Sigmoid colon (tissue), 4 donors: ENCODE measurements at regions not wholly inside any gene's neighbourhood (a gene's known extent, or its start where the extent isn't known, plus 50 kb on each side); places are given as distances from the start of the nearest gene placed in this dataset.

Source experiments
- CTCF ChIP-seq, 4 experiments: fragments of 450-650 bp in 3 of 4; fragments of 200-600 bp in 1 of 4; IDR thresholded peaks; one replicate each; pipeline ENCODE4 v1.5.1; 2016 to 2019; ENCODE audit warnings: antibody characterized with exemption in 4 of 4, mild to moderate bottlenecking in 3 of 4, moderate library complexity in 2 of 4
- POLR2A ChIP-seq, 2 donors: fragments of 450-650 bp; IDR thresholded peaks; one replicate each; pipeline ENCODE4 v1.6.1; 2016; ENCODE audit warnings: antibody characterized with exemption in 2 of 2, mild to moderate bottlenecking in 2 of 2, moderate library complexity in 2 of 2
- POLR2AphosphoS5 ChIP-seq, 4 donors: sonication (generic); formaldehyde crosslinking; IDR thresholded peaks; one replicate each; pipeline ENCODE4 v1.6.1; 2017; ENCODE audit warnings: antibody characterized with exemption in 4 of 4

GRCh38 chr6:113565306-113565705 is 291.8 kb upstream of the MARCKS start:
- no peak for TF ChIP-seq CTCF (IDR thresholded peaks at IDR 0.05)
- no peak for TF ChIP-seq POLR2A (IDR thresholded peaks at IDR 0.05)
- TF ChIP-seq POLR2AphosphoS5 (IDR thresholded peaks at IDR 0.05): no peak
